ENCODE measurements at regions not wholly inside any gene's neighbourhood (a gene's known extent, or its start where the extent isn't known, plus 50 kb on each side); places are given as distances from the start of the nearest gene placed in this dataset.
"Not testable (repeated sequence)": the region's sequence is repeated elsewhere in the genome, so short reads cannot be mapped to it uniquely, and the experiment has no call there.

GRCh38 chr2:22167256-22167655 lies 1043.5 kb downstream of the TDRD15 start:
- TF ChIP-seq CTCF (IDR thresholded peaks at IDR 0.05; ENCODE audit: low read depth, low read length) = no peak
- H3K4me3 ChIP-seq (replicated peaks in 1 of 2; ENCODE audit: low read depth in 2 of 2, low read length in 2 of 2) = no peak overlapping the region
- DNase-seq (ENCODE audit: low read depth in 2 of 2) = no peak

GRCh38 chr2:22175003-22175402 lies 1051.2 kb downstream of the TDRD15 start:
- TF ChIP-seq CTCF (IDR thresholded peaks at IDR 0.05; ENCODE audit: low read depth, low read length) = no peak
- H3K4me3 ChIP-seq (replicated peaks in 1 of 2; ENCODE audit: low read depth in 2 of 2, low read length in 2 of 2) = no peak overlapping the region
- no peak for DNase-seq (ENCODE audit: low read depth in 2 of 2)

- no peak overlapping the region for H3K4me3 ChIP-seq (replicated peaks in 1 of 2; ENCODE audit: low read depth in 2 of 2, low read length in 2 of 2)
- no peak for TF ChIP-seq CTCF (IDR thresholded peaks at IDR 0.05; ENCODE audit: low read depth, low read length)
- no peak for DNase-seq (ENCODE audit: low read depth in 2 of 2)
Observed at GRCh38 chr2:22185251-22185650, 1061.5 kb downstream of the TDRD15 start.

GRCh38 chr2:22186261-22186828 lies 1062.6 kb downstream of the TDRD15 start:
- not testable (repeated sequence) for H3K4me3 ChIP-seq (replicated peaks in 1 of 2; ENCODE audit: low read depth in 2 of 2, low read length in 2 of 2); DNase-seq (ENCODE audit: low read depth in 2 of 2)

- H3K4me3 ChIP-seq (replicated peaks in 1 of 2; ENCODE audit: low read depth in 2 of 2, low read length in 2 of 2) = no peak overlapping the region
Observed at GRCh38 chr2:22189893-22190480, 1066.2 kb downstream of the TDRD15 start.

GRCh38 chr2:22194218-22194617 lies 1070.5 kb downstream of the TDRD15 start:
- no peak for DNase-seq (ENCODE audit: low read depth in 2 of 2)
- H3K4me3 ChIP-seq (replicated peaks in 1 of 2; ENCODE audit: low read depth in 2 of 2, low read length in 2 of 2) = no peak overlapping the region
- no peak for TF ChIP-seq CTCF (IDR thresholded peaks at IDR 0.05; ENCODE audit: low read depth, low read length)

More at GRCh38 chr2:22189893-22190480, 1066.2 kb downstream of the TDRD15 start:
- TF ChIP-seq CTCF (IDR thresholded peaks at IDR 0.05; ENCODE audit: low read depth, low read length) = no peak
- DNase-seq (ENCODE audit: low read depth in 2 of 2) = no peak

GRCh38 chr2:22196806-22197205 lies 1073.0 kb downstream of the TDRD15 start:
- TF ChIP-seq CTCF (IDR thresholded peaks at IDR 0.05; ENCODE audit: low read depth, low read length) = no peak
- H3K4me3 ChIP-seq (replicated peaks in 1 of 2; ENCODE audit: low read depth in 2 of 2, low read length in 2 of 2) = no peak overlapping the region
- DNase-seq (ENCODE audit: low read depth in 2 of 2) = no peak

All from cardiac fibroblast (primary cell).